Testis (tissue), 2 donors: ENCODE measurements at regions not wholly inside any gene's neighbourhood (a gene's known extent, or its start where the extent isn't known, plus 50 kb on each side); places are given as distances from the start of the nearest gene placed in this dataset.

Experiments used
- POLR2A ChIP-seq: fragments of 450-650 bp; IDR thresholded peaks from one replicate; pipeline ENCODE4 v1.6.1; 2017; ENCODE audit warnings: antibody characterized with exemption, mild to moderate bottlenecking, moderate library complexity
- TF ChIP-seq, protein P1 (sequence below), 3 experiments: fragments of 450-650 bp in 2 of 3; fragments of 200-600 bp in 1 of 3; sonication (generic) in 1 of 3; IDR thresholded peaks; one replicate each; pipeline ENCODE4 v1.5.1; 2016 to 2019; ENCODE audit warnings: antibody characterized with exemption in 3 of 3, mild to moderate bottlenecking in 2 of 3, moderate library complexity in 1 of 3

DNA sequence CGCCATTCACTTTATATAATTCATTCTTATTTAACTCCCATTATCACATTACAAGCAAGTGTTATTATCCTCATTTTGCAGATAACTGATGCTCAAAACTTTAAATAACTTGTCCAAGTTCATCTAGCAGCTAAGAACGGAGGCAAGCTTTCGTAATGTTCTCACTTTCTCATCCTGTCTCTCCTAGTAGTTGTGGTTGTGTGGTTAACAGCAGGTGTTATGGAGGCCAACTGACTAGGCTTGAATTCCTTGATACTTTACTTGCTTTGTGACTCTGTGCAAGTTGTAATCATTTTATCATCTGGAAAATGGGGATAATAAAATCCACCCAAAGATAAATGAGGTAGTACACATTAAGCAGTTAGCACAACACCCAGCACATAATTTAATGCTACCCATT, 109.9 kb upstream of the PTPN13 start:
- TF ChIP-seq, protein P1, sequence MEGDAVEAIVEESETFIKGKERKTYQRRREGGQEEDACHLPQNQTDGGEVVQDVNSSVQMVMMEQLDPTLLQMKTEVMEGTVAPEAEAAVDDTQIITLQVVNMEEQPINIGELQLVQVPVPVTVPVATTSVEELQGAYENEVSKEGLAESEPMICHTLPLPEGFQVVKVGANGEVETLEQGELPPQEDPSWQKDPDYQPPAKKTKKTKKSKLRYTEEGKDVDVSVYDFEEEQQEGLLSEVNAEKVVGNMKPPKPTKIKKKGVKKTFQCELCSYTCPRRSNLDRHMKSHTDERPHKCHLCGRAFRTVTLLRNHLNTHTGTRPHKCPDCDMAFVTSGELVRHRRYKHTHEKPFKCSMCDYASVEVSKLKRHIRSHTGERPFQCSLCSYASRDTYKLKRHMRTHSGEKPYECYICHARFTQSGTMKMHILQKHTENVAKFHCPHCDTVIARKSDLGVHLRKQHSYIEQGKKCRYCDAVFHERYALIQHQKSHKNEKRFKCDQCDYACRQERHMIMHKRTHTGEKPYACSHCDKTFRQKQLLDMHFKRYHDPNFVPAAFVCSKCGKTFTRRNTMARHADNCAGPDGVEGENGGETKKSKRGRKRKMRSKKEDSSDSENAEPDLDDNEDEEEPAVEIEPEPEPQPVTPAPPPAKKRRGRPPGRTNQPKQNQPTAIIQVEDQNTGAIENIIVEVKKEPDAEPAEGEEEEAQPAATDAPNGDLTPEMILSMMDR (IDR thresholded peaks at IDR 0.05): no peak
- no peak for TF ChIP-seq POLR2A
